ENCODE measurements at regions not wholly inside any gene's neighbourhood (a gene's known extent, or its start where the extent isn't known, plus 50 kb on each side); places are given as distances from the start of the nearest gene placed in this dataset.

DNA sequence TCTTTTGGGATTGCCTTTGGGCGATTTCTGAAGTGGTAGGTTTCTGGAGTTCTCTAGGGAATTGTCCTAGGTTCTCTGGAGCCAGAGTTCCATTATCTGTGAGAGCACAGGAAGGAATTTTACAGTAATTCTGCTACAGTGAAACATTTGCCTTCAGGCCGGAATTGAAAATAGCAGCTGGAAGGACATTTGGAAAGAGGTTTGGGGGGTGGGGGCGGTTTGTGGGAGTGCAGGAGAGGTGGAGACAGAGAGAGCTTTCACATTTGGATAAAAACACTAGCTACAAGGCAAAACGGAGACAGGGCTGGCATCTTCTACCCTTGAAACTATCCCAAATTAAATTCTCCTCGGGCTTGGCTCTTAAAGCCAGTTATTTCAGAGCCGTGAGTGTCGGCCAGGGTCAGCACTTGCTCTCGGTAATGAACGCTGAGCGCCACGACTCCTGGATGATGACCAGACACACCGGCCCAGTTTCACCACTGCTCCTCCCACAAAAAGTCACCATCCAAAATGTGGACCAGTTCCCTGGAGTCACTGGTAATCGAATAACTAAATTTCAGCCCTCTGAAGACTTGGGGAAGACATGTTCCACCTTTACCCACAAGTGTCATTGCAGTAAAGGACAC, 67.7 kb upstream of the TANC2 start:
- CTCF ChIA-PET (ENCODE audit: low intra/inter-chr PET ratio) = no interaction called here
- BruUV-seq (replicated peaks) = no TSS peak
- Histone ChIP-seq H3K4me2 (ENCODE audit: insufficient read depth, low read length) (no peak overlapping the region), H3K9me3 (replicated peaks; ENCODE audit: control insufficient read depth, insufficient read depth, low read depth, low read length) (no peaks in the 10 kb centered on the region), H3K4me1 (replicated peaks in 1 of 2; ENCODE audit: control insufficient read depth in 2 of 2, insufficient read depth in 2 of 2, low read length in 2 of 2) (no peaks in the 10 kb centered on the region), H3K9ac (ENCODE audit: insufficient read depth in 1 of 2, low read depth in 2 of 2, low read length in 2 of 2) (no peak overlapping the region), H3K27ac (ENCODE audit: extremely low read depth, low read depth, low read length) (no peak overlapping the region), H3K4me3 (no peak overlapping the region), H3K27me3 (ENCODE audit: control insufficient read depth in 2 of 2, insufficient read depth in 2 of 2, low read length in 2 of 2) (peaks cover 17 to 54% of the 10 kb centered on the region in 2 experiments), H4K20me1 (replicated peaks; ENCODE audit: control insufficient read depth, insufficient read depth, low read length) (no peaks in the 10 kb centered on the region), H3K9me1 (ENCODE audit: control insufficient read depth, insufficient read depth, low read length) (no peaks in the 10 kb centered on the region), H2AFZ (ENCODE audit: low read depth, low read length) (no peak overlapping the region), H3K79me2 (ENCODE audit: control insufficient read depth, insufficient read depth, low read length) (no peaks in the 10 kb centered on the region), H3K36me3 (ENCODE audit: control insufficient read depth, insufficient read depth, low read length) (no peaks in the 10 kb centered on the region)
- POLR2A ChIA-PET = no interaction called here
- intact Hi-C loops (cut with micrococcal nuclease) = no loop called here
- ATAC-seq (no peak), DNase-seq (ENCODE audit: extremely low read depth in 1 of 4, low spot score in 3 of 4) (no peak), FAIRE-seq (no peak)
- in situ Hi-C loops (cut with MboI) = no loop called here
- whole genome bisulfite sequencing (ENCODE audit: insufficient coverage, low coverage, missing lambda C conversion rate) = 21% methylated on average over 11 of the region's 13 CpGs
- no peak for TF ChIP-seq TRIM24 (IDR thresholded peaks at IDR 0.05)
- TF ChIP-seq ARID3A (IDR thresholded peaks at IDR 0.05; ENCODE audit: borderline replicate concordance, low read depth, low read length) = no peak
- no peak for TF ChIP-seq RAD51 (IDR thresholded peaks at IDR 0.05; ENCODE audit: borderline replicate concordance, low read depth)
- TF ChIP-seq SMARCA4 (IDR thresholded peaks at IDR 0.05) = no peak
- no peak for TF ChIP-seq ZNF740 (CRISPR knock-in tag; IDR thresholded peaks at IDR 0.05)
- TF ChIP-seq ZNF740 (tag; IDR thresholded peaks at IDR 0.05) = no peak
- no peak for TF ChIP-seq CBX2 (IDR thresholded peaks at IDR 0.05; ENCODE audit: insufficient read depth, low read length, poor library complexity, severe bottlenecking)
- TF ChIP-seq FOXP1 (CRISPR knock-in tag; IDR thresholded peaks at IDR 0.05) = no peak
- TF ChIP-seq, protein P1, sequence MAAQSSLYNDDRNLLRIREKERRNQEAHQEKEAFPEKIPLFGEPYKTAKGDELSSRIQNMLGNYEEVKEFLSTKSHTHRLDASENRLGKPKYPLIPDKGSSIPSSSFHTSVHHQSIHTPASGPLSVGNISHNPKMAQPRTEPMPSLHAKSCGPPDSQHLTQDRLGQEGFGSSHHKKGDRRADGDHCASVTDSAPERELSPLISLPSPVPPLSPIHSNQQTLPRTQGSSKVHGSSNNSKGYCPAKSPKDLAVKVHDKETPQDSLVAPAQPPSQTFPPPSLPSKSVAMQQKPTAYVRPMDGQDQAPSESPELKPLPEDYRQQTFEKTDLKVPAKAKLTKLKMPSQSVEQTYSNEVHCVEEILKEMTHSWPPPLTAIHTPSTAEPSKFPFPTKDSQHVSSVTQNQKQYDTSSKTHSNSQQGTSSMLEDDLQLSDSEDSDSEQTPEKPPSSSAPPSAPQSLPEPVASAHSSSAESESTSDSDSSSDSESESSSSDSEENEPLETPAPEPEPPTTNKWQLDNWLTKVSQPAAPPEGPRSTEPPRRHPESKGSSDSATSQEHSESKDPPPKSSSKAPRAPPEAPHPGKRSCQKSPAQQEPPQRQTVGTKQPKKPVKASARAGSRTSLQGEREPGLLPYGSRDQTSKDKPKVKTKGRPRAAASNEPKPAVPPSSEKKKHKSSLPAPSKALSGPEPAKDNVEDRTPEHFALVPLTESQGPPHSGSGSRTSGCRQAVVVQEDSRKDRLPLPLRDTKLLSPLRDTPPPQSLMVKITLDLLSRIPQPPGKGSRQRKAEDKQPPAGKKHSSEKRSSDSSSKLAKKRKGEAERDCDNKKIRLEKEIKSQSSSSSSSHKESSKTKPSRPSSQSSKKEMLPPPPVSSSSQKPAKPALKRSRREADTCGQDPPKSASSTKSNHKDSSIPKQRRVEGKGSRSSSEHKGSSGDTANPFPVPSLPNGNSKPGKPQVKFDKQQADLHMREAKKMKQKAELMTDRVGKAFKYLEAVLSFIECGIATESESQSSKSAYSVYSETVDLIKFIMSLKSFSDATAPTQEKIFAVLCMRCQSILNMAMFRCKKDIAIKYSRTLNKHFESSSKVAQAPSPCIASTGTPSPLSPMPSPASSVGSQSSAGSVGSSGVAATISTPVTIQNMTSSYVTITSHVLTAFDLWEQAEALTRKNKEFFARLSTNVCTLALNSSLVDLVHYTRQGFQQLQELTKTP (IDR thresholded peaks at IDR 0.05; ENCODE audit: low read depth in 1 of 2, partially characterized antibody in 2 of 2) = no peak
- no peak for TF ChIP-seq PTTG1 (tag; IDR thresholded peaks at IDR 0.05; ENCODE audit: low read depth)
- TF ChIP-seq CHD4 (IDR thresholded peaks at IDR 0.05; ENCODE audit: insufficient read depth, insufficient replicate concordance, low read depth, low read length, poor library complexity, severe bottlenecking) = no peak
- TF ChIP-seq, protein P2, sequence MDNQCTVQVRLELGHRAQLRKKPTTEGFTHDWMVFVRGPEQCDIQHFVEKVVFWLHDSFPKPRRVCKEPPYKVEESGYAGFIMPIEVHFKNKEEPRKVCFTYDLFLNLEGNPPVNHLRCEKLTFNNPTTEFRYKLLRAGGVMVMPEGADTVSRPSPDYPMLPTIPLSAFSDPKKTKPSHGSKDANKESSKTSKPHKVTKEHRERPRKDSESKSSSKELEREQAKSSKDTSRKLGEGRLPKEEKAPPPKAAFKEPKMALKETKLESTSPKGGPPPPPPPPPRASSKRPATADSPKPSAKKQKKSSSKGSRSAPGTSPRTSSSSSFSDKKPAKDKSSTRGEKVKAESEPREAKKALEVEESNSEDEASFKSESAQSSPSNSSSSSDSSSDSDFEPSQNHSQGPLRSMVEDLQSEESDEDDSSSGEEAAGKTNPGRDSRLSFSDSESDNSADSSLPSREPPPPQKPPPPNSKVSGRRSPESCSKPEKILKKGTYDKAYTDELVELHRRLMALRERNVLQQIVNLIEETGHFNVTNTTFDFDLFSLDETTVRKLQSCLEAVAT (IDR thresholded peaks at IDR 0.05) = no peak
- no peak for TF ChIP-seq XRCC4 (IDR thresholded peaks at IDR 0.05; ENCODE audit: extremely low read depth, insufficient read depth, insufficient read length)
- TF ChIP-seq NR3C1 (CRISPR knock-in tag; IDR thresholded peaks at IDR 0.05) = no peak
